ENCODE measurements at regions not wholly inside any gene's neighbourhood (a gene's known extent, or its start where the extent isn't known, plus 50 kb on each side); places are given as distances from the start of the nearest gene placed in this dataset.

DNA sequence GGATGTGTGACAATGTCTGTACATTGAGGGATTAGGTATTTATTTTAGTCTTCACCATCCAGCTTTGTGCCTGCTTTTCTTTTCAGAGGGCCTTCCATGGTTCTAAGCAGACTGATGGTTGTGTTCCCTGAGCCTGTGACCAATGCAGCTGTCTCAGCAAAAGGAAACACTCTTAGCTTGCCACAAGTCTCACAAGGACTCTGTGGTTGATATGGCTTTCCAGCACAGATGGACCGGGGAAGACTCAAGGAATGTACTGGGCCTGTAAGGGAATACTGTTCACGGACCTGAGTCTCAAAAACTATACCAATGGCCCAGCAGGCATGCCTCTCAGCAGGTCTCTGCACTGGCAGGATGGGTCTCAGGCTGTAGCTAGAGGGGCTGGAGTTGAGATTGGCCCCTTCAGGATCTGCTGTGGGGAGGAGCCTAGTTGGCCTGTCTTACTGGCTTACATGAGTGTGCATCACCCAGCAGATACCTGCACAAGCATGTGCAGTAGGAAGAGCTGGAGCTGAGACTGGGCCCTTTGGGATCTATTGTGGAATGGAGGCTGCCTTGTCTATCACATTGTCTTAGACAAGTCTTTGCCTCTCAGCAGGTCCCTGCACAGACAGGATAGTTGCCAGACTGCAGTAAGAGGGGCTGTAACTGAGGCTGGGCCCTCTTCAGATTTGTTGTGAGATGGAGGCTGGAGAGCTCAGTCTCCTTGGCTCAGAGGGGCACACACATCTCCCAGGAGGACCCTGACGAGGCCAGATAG, 52.0 kb upstream of the PDC start:
- H3K9me3 ChIP-seq (ENCODE audit: control insufficient read depth, insufficient read depth, low read depth, low read length) = no peaks in the 10 kb centered on the region
- no peak overlapping the region for H3K27ac ChIP-seq (ENCODE audit: extremely low read depth, low read depth, low read length)
- H3K36me3 ChIP-seq (ENCODE audit: control insufficient read depth in 2 of 2, insufficient read depth in 1 of 2, low read length in 2 of 2) = no peaks in the 10 kb centered on the region
- ChIA-PET CTCF (interaction anchor here (0.7 kb wide), 1 partner anchor 294 kb away, joined by 3 read pairs; no protein-coding TSS in a partner anchor), POLR2A (no interaction called here)
- TF ChIP-seq BCL11A (tag by site-specific recombination; IDR thresholded peaks at IDR 0.05; ENCODE audit: low read depth) (no peak), ZNF777 (tag by site-specific recombination; IDR thresholded peaks at IDR 0.05; ENCODE audit: borderline replicate concordance) (no peak), KLF7 (tag by site-specific recombination; IDR thresholded peaks at IDR 0.05; ENCODE audit: borderline replicate concordance) (no peak), YY2 (tag by site-specific recombination; IDR thresholded peaks at IDR 0.05) (no peak), YY1 (tag by site-specific recombination; IDR thresholded peaks at IDR 0.05) (no peak), IKZF3 (tag by site-specific recombination; IDR thresholded peaks at IDR 0.05) (no peak)
- TF ChIP-seq, protein P1, sequence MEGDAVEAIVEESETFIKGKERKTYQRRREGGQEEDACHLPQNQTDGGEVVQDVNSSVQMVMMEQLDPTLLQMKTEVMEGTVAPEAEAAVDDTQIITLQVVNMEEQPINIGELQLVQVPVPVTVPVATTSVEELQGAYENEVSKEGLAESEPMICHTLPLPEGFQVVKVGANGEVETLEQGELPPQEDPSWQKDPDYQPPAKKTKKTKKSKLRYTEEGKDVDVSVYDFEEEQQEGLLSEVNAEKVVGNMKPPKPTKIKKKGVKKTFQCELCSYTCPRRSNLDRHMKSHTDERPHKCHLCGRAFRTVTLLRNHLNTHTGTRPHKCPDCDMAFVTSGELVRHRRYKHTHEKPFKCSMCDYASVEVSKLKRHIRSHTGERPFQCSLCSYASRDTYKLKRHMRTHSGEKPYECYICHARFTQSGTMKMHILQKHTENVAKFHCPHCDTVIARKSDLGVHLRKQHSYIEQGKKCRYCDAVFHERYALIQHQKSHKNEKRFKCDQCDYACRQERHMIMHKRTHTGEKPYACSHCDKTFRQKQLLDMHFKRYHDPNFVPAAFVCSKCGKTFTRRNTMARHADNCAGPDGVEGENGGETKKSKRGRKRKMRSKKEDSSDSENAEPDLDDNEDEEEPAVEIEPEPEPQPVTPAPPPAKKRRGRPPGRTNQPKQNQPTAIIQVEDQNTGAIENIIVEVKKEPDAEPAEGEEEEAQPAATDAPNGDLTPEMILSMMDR (tag by site-specific recombination; IDR thresholded peaks at IDR 0.05) = no peak
- no peaks in the 10 kb centered on the region for H3K4me1 ChIP-seq (ENCODE audit: control insufficient read depth, insufficient read depth, low read length)
- no peak overlapping the region for H3K4me3 ChIP-seq (ENCODE audit: low read depth, low read length)

DNA sequence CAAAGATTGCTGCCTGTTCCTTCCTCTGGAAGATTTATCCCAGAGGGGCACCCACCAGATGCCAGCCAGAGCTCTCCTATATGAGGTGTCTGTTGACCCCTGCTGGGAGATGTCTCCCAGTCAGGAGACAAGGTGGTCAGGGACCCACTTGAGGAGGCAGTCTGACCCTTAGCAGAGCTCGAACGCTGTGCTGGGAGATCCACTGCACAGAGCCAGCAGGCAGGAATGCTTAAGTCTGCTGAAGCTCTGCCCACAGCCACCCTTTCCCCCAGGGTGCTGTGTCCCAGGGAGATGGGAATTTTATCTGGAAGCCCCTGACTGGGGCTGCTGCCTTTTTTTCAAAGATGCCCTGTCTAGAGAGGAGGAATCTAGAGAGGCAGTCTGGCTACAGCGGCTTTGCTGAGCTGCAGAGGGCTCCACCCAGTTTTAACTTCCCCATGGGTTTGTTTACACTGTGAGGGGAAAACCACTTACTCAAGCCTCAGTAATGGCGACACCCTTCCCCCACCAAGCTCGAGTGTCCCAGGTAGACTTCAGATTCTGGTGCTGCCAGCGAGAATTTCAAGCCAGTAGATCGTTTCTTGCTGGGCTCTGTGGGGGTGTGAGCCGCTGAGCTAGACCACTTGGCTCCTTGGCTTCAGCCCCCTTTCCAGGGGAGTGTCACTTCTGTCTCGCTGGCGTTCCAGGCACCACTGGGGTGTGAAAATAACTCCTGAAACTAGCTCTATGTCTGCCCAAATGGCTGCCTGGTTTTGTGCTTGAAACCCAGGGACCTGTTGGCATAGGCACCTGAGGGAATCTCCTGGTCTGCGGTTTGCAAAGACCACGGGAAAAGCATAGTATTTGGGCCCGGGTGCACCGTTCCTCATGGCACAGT, 51.1 kb upstream of the PDC start:
- CTCF ChIA-PET = interaction anchor here (0.7 kb wide), 1 partner anchor 295 kb away, joined by 3 read pairs; no protein-coding TSS in a partner anchor
- Histone ChIP-seq H3K27ac (ENCODE audit: extremely low read depth, low read depth, low read length) (no peak overlapping the region), H3K4me3 (ENCODE audit: low read depth, low read length) (no peak overlapping the region), H3K9me3 (ENCODE audit: control insufficient read depth, insufficient read depth, low read depth, low read length) (no peaks in the 10 kb centered on the region), H3K36me3 (ENCODE audit: control insufficient read depth in 2 of 2, insufficient read depth in 1 of 2, low read length in 2 of 2) (no peaks in the 10 kb centered on the region), H3K4me1 (ENCODE audit: control insufficient read depth, insufficient read depth, low read length) (no peaks in the 10 kb centered on the region)
- POLR2A ChIA-PET = no interaction called here
- TF ChIP-seq ZNF48 (tag by site-specific recombination; IDR thresholded peaks at IDR 0.05) (no peak), ZNF658 (tag by site-specific recombination; IDR thresholded peaks at IDR 0.05) (no peak), ZNF266 (tag by site-specific recombination; IDR thresholded peaks at IDR 0.05; ENCODE audit: low read depth) (no peak), ZNF132 (tag by site-specific recombination; IDR thresholded peaks at IDR 0.05; ENCODE audit: borderline replicate concordance) (no peak), TCF7L2 (IDR thresholded peaks at IDR 0.05; ENCODE audit: borderline replicate concordance, low read depth, low read length) (no peak), ZNF677 (tag by site-specific recombination; IDR thresholded peaks at IDR 0.05) (no peak), ZNF174 (tag by site-specific recombination; IDR thresholded peaks at IDR 0.05) (no peak), ZNF843 (tag by site-specific recombination; IDR thresholded peaks at IDR 0.05) (no peak), YY1 (tag by site-specific recombination; IDR thresholded peaks at IDR 0.05) (no peak), ZNF157 (tag by site-specific recombination; IDR thresholded peaks at IDR 0.05) (no peak), ZNF394 (tag by site-specific recombination; IDR thresholded peaks at IDR 0.05; ENCODE audit: borderline replicate concordance) (no peak), ZNF707 (tag by site-specific recombination; IDR thresholded peaks at IDR 0.05) (no peak), SETDB1 (IDR thresholded peaks at IDR 0.05; ENCODE audit: insufficient read length, low read length) (no peak), ZNF10 (tag by site-specific recombination; IDR thresholded peaks at IDR 0.05) (no peak), ZNF747 (tag by site-specific recombination; IDR thresholded peaks at IDR 0.05) (no peak), GLI2 (tag by site-specific recombination; IDR thresholded peaks at IDR 0.05; ENCODE audit: borderline replicate concordance, low read depth) (no peak), ZNF433 (tag by site-specific recombination; IDR thresholded peaks at IDR 0.05; ENCODE audit: low read depth) (no peak)
- TF ChIP-seq, protein P2, sequence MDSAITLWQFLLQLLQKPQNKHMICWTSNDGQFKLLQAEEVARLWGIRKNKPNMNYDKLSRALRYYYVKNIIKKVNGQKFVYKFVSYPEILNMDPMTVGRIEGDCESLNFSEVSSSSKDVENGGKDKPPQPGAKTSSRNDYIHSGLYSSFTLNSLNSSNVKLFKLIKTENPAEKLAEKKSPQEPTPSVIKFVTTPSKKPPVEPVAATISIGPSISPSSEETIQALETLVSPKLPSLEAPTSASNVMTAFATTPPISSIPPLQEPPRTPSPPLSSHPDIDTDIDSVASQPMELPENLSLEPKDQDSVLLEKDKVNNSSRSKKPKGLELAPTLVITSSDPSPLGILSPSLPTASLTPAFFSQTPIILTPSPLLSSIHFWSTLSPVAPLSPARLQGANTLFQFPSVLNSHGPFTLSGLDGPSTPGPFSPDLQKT (IDR thresholded peaks at IDR 0.05; ENCODE audit: borderline replicate concordance, low read depth, low read length) = no peak
- TF ChIP-seq, protein P3, sequence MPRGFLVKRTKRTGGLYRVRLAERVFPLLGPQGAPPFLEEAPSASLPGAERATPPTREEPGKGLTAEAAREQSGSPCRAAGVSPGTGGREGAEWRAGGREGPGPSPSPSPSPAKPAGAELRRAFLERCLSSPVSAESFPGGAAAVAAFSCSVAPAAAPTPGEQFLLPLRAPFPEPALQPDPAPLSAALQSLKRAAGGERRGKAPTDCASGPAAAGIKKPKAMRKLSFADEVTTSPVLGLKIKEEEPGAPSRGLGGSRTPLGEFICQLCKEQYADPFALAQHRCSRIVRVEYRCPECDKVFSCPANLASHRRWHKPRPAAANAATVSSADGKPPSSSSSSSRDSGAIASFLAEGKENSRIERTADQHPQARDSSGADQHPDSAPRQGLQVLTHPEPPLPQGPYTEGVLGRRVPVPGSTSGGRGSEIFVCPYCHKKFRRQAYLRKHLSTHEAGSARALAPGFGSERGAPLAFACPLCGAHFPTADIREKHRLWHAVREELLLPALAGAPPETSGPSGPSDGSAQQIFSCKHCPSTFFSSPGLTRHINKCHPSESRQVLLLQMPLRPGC (tag by site-specific recombination; IDR thresholded peaks at IDR 0.05) = no peak

Measured in HEK293 (cell line).